WTC11 (cell line): ENCODE measurements at regions not wholly inside any gene's neighbourhood (a gene's known extent, or its start where the extent isn't known, plus 50 kb on each side); places are given as distances from the start of the nearest gene placed in this dataset.

Experiments used
- ATAC-seq: fragments of 200-7000 bp; cut with Tn5 transposase; 2 replicates; pipeline ENCODE4 v1.10.0; 2021; ENCODE audit warnings: mild to moderate bottlenecking, moderate library complexity
- CTCF ChIA-PET: fragments of 300-600 bp; sonication (Branson Sonifier 250); formaldehyde crosslinking; loops from one replicate; lab custom pipeline; 2021; ENCODE audit warnings: antibody characterized with exemption; lab: Charles Lee
- POLR2A ChIA-PET: fragments of 350-600 bp; sonication (Branson Sonifier 250); formaldehyde crosslinking; loops from one replicate; lab custom pipeline; 2021; ENCODE audit warnings: antibody characterized with exemption; lab: Charles Lee
- DNase-seq: peaks from one replicate; pipeline ENCODE4 v3.0.0; 2021; ENCODE audit warnings: low spot score
- H3K27ac Mint-ChIP-seq: 2 replicates; pipeline ENCODE4 v1.8.0; 2021; ENCODE audit warnings: mixed read lengths
- H3K27me3 Mint-ChIP-seq: 2 replicates; pipeline ENCODE4 v1.8.0; 2021; ENCODE audit warnings: low read depth, mild to moderate bottlenecking, moderate library complexity, mixed read lengths
- H3K36me3 Mint-ChIP-seq: 2 replicates; pipeline ENCODE4 v1.8.0; 2021; ENCODE audit warnings: mixed read lengths
- H3K4me1 Mint-ChIP-seq: 2 replicates; pipeline ENCODE4 v1.8.0; 2022; ENCODE audit warnings: mixed read lengths
- H3K4me3 Mint-ChIP-seq: 2 replicates; pipeline ENCODE4 v1.8.0; 2021; ENCODE audit warnings: mild to moderate bottlenecking, moderate library complexity, mixed read lengths
- H3K9me3 Mint-ChIP-seq: 2 replicates; pipeline ENCODE4 v1.8.0; 2021; ENCODE audit warnings: mixed read lengths
- ATF1 ChIP-seq: sonication (generic); formaldehyde crosslinking; IDR thresholded peaks from 2 replicates; pipeline ENCODE4 v1.8.1; 2023; ENCODE audit warnings: mild to moderate bottlenecking, moderate library complexity, missing genetic modification reagents
- ATF6 ChIP-seq: sonication (generic); formaldehyde crosslinking; IDR thresholded peaks from 2 replicates; pipeline ENCODE4 v1.8.1; 2023; ENCODE audit warnings: mild to moderate bottlenecking, missing genetic modification reagents
- CREM ChIP-seq: sonication (generic); formaldehyde crosslinking; IDR thresholded peaks from 2 replicates; pipeline ENCODE4 v1.8.1; 2022; ENCODE audit warnings: mild to moderate bottlenecking, missing genetic modification reagents, moderate library complexity
- FOXP1 ChIP-seq: sonication (generic); formaldehyde crosslinking; IDR thresholded peaks from 2 replicates; pipeline ENCODE4 v1.8.0; 2022; ENCODE audit warnings: missing genetic modification reagents, mild to moderate bottlenecking, moderate library complexity, borderline replicate concordance
- GTF2I ChIP-seq: fragments of 250-450 bp; sonication (Bioruptor Pico); conservative IDR thresholded peaks from 2 replicates; pipeline ENCODE4 v1.4.0; 2021; ENCODE audit warnings: mild to moderate bottlenecking
- HMGXB4 ChIP-seq: sonication (generic); formaldehyde crosslinking; IDR thresholded peaks from 2 replicates; pipeline ENCODE4 v1.8.1; 2023; ENCODE audit warnings: mild to moderate bottlenecking, moderate library complexity, missing genetic modification reagents
- JAZF1 ChIP-seq: fragments of 250-450 bp; sonication (Bioruptor Pico); IDR thresholded peaks from 2 replicates; pipeline ENCODE4 v1.9.0; 2021; ENCODE audit warnings: moderate library complexity, mild to moderate bottlenecking, inconsistent platforms
- MLX ChIP-seq: sonication (generic); formaldehyde crosslinking; IDR thresholded peaks from 2 replicates; pipeline ENCODE4 v1.8.1; 2023; ENCODE audit warnings: mild to moderate bottlenecking, missing genetic modification reagents, moderate library complexity
- NFYB ChIP-seq: sonication (generic); formaldehyde crosslinking; conservative IDR thresholded peaks from 2 replicates; pipeline ENCODE4 v1.8.0; 2022; ENCODE audit warnings: low read depth, missing genetic modification reagents
- NR1H2 ChIP-seq: sonication (generic); formaldehyde crosslinking; IDR thresholded peaks from 2 replicates; pipeline ENCODE4 v1.9.0; 2021; ENCODE audit warnings: mild to moderate bottlenecking, moderate library complexity, missing genetic modification reagents
- PRDM15 ChIP-seq: sonication (generic); formaldehyde crosslinking; IDR thresholded peaks from 2 replicates; pipeline ENCODE4 v1.8.0; 2022; ENCODE audit warnings: missing genetic modification reagents
- SMAD3 ChIP-seq: sonication (generic); formaldehyde crosslinking; IDR thresholded peaks from 2 replicates; pipeline ENCODE4 v1.8.0; 2022; ENCODE audit warnings: missing genetic modification reagents, mild to moderate bottlenecking, borderline replicate concordance
- SP1 ChIP-seq: sonication (generic); formaldehyde crosslinking; conservative IDR thresholded peaks from 2 replicates; pipeline ENCODE4 v1.8.1; 2022; ENCODE audit warnings: missing genetic modification reagents
- TCF7 ChIP-seq: sonication (generic); formaldehyde crosslinking; IDR thresholded peaks from 2 replicates; pipeline ENCODE4 v1.8.0; 2022; ENCODE audit warnings: mild to moderate bottlenecking, low read depth, missing genetic modification reagents, moderate library complexity
- TEAD4 ChIP-seq: sonication (generic); formaldehyde crosslinking; IDR thresholded peaks from 2 replicates; pipeline ENCODE4 v1.8.0; 2022; ENCODE audit warnings: mild to moderate bottlenecking, missing genetic modification reagents
- ZNF219 ChIP-seq: sonication (generic); formaldehyde crosslinking; IDR thresholded peaks from 2 replicates; pipeline ENCODE4 v1.8.0; 2023; ENCODE audit warnings: missing genetic modification reagents, mild to moderate bottlenecking, borderline replicate concordance
- ZNF317 ChIP-seq: sonication (generic); formaldehyde crosslinking; IDR thresholded peaks from 2 replicates; pipeline ENCODE4 v1.8.1; 2023; ENCODE audit warnings: low read depth, mild to moderate bottlenecking, moderate library complexity, missing genetic modification reagents, borderline replicate concordance
- ZNF416 ChIP-seq: fragments of 250-450 bp; sonication (Bioruptor Pico); IDR thresholded peaks from 2 replicates; pipeline ENCODE4 v1.9.0; 2021; ENCODE audit warnings: mild to moderate bottlenecking, inconsistent platforms
- ZNF512 ChIP-seq: sonication (generic); formaldehyde crosslinking; IDR thresholded peaks from 2 replicates; pipeline ENCODE4 v1.8.1; 2022; ENCODE audit warnings: missing genetic modification reagents, borderline replicate concordance

- TF ChIP-seq ATF1 (CRISPR knock-in tag): no peak
Observed at GRCh38 chr10:83577421-83577820, 561.9 kb upstream of the GHITM start (continued).

GRCh38 chr10:83580373-83581012 lies 558.8 kb upstream of the GHITM start:
- H3K27me3 Mint-ChIP-seq: no peaks in the 10 kb centered on the region
- CTCF ChIA-PET: no interaction called here
- peaks cover 20% of the 10 kb centered on the region for H3K9me3 Mint-ChIP-seq
- H3K4me1 Mint-ChIP-seq: peaks cover 10% of the 10 kb centered on the region
- POLR2A ChIA-PET: no interaction called here
- DNase-seq: no peak
- no peak for ATAC-seq
- H3K27ac Mint-ChIP-seq: no peak overlapping the region
- H3K4me3 Mint-ChIP-seq: no peak overlapping the region
- H3K36me3 Mint-ChIP-seq: peaks cover 8% of the 10 kb centered on the region
- TF ChIP-seq NR1H2 (CRISPR knock-in tag) (no peak), HMGXB4 (CRISPR knock-in tag) (no peak), GTF2I (no peak), ATF6 (no peak), SMAD3 (CRISPR knock-in tag) (no peak), ZNF416 (no peak), CREM (CRISPR knock-in tag) (no peak), ZNF512 (CRISPR knock-in tag) (no peak), JAZF1 (CRISPR knock-in tag) (no peak), FOXP1 (no peak), NFYB (CRISPR knock-in tag) (no peak), ZNF317 (no peak), ZNF219 (CRISPR knock-in tag) (no peak), MLX (CRISPR knock-in tag) (no peak), TEAD4 (no peak), SP1 (CRISPR knock-in tag) (no peak), PRDM15 (CRISPR knock-in tag) (no peak), TCF7 (CRISPR knock-in tag) (no peak)
